ENCODE measurements at regions not wholly inside any gene's neighbourhood (a gene's known extent, or its start where the extent isn't known, plus 50 kb on each side); places are given as distances from the start of the nearest gene placed in this dataset.

DNA sequence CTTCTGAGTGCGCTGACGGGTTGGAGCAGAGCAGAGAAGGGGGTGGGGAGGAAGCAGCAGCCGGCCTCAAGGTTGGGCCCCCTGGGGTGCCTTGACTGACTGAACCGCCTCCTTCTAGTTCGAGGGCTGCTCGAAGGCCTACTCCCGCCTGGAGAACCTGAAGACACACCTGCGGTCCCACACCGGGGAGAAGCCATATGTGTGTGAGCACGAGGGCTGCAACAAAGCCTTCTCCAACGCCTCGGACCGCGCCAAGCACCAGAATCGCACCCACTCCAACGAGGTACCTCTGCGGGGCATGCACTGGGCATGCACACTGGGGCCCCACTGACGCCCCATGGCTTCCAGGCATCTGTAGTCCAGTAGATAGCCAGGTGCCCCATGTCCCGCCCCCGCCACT is 246.9 kb downstream of the GLI2 start:
- DNase-seq, result no peak

DNA sequence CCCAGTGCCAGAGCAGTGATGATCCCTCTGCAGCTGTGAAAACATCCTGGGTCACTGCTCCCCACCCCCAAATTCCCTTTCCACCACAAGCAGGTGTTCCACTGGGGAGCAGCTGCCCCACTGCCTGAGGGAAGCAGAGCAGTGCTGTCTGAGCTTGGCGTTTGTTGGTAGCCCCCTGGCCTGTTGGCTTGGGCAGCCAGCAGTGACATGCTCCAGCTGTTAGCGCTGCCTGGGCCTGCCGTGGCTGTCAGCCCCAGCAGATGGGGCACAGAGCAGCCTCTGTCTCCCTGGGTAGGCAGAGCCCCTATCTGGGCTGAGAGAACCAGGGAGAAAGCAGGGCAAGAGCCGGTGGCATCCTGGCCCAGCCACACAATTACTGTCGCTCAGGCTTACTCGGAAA is 247.7 kb downstream of the GLI2 start:
- no peak for DNase-seq

DNA sequence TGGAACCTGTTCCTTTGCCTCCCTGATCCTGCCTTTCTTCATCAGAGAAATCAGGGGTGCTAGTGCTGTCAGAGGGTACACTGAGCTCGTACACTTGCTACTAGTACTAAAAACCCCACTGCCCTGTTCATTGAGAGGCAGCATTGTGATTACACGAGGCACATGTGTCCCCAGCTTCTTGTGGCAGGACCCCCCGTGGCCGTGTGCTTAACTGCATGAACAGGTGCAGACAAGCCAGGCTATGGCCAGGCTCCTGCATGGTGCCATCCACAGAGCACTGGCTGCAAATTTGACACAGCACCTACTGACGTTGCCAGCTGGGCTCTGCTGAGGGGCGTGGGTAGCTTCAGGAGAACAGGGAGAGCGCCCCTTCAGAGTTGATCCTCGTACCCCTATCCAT is 248.4 kb downstream of the GLI2 start:
- no peak for DNase-seq

DNA sequence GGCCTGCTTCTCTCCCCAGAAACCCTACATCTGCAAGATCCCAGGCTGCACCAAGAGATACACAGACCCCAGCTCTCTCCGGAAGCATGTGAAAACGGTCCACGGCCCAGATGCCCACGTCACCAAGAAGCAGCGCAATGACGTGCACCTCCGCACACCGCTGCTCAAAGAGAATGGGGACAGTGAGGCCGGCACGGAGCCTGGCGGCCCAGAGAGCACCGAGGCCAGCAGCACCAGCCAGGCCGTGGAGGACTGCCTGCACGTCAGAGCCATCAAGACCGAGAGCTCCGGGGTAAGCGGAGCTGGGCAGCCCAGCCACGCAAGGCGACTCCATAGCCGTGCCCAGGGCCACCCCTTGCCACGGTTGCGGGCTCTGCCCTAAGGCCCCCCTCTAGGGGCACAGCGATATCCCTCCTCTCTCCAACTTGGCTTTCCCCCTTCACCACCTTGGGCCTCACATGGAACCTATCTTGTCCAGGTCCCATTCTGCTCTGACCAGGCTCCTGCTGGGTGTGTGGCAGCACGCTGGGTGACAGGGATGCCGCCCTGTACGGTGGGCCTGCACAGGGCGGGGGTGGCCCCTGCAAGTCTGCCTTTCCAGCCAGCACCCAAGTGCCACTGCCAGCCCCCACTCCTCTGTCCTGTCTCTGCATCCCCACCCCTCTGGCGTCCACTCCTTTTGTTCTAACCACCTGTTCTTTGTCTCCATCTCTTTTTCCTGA is 248.9 kb downstream of the GLI2 start:
- DNase-seq, result no peak

DNA sequence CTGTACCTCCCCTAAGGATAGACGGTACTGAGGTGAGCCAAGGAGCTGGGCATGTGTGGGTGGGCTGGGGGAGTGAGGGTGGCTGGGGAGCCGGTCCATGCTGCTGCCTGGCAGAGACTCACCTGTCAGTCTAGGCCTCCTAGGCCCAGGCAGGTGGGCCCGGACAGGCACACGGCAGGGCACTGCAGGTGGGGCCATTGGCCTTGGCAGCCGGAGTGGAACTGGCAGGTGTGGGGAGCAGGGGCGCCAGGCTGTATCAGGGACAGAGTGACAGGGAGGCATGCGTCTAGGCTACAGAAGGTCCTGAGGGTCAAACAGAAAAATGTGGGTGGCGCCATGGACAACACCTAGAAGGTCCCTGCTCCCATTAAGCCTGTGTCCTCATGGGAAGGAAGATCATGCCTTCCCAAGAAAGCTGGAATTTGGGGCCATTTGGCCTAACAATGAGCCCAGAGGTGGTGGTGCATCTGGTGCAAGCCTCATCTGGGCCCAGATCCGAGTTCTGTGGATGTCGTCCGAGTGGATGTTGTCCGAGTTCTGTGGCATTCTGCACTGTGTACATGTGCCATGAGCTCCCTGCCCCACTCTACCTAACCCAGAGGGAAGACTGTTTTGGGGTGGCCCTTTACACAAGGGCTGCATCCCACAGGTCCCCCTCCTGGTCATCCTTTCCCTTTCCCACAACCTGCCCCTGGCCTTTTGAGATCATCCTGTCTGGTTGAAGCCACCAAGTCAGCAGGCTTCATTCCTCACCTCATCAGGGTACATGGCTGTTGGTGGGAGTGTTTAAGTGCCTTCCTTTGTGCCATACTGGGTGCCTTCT is 249.7 kb downstream of the GLI2 start:
- DNase-seq, result no peak

DNA sequence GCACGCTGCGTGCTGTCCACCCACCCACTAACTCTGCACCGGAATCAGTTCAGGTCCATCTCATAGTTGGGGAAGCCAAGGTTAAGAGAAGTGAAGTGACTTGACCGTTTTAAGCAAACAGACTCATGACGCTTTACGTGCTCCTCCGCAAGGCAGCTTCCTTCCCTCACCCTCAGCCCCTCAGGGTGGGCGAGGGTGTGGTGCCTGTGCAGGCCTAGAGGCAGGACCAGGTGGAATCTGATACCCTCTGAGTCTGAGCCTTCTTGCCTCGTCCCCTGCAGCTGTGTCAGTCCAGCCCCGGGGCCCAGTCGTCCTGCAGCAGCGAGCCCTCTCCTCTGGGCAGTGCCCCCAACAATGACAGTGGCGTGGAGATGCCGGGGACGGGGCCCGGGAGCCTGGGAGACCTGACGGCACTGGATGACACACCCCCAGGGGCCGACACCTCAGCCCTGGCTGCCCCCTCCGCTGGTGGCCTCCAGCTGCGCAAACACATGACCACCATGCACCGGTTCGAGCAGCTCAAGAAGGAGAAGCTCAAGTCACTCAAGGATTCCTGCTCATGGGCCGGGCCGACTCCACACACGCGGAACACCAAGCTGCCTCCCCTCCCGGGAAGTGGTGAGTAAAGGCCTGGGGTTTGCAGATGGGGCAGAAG is 250.5 kb downstream of the GLI2 start:
- no peak for DNase-seq

DNA sequence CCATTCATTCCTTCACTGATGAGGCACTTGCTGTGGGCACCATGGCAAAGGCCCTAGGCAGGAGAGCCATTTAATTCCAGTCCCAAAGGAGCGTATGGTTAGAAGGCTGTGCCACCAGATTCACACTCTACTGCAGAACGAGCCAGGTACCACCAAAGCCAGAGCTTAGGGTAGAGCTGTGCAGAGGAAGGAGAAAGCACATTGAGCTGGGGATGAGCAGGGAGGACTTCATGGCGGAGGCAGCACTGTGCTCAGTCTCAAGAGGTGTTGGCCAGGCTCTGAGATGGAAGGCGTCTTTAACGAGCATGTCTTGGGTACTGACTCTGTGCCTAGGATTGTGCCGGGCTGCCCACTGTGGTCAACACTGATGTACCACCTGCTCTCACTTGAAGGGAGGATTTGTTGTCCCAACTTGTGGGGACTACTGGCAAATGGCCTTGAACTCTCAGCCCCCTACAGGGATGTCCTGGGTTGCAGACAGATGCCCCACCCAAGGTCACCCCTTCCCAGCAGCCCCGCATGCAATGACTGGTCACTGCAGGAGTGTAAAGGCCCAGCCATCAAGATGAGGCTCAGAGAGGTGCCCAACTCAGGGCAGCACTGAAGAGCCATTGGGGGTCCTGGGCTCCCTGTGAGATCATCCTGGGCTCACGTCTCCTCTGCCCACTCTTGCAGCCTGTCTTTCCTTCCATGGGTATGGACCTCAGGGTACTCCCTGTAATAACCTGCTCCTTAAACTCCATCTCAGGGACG is 251.4 kb downstream of the GLI2 start:
- DNase-seq, result no peak

DNA sequence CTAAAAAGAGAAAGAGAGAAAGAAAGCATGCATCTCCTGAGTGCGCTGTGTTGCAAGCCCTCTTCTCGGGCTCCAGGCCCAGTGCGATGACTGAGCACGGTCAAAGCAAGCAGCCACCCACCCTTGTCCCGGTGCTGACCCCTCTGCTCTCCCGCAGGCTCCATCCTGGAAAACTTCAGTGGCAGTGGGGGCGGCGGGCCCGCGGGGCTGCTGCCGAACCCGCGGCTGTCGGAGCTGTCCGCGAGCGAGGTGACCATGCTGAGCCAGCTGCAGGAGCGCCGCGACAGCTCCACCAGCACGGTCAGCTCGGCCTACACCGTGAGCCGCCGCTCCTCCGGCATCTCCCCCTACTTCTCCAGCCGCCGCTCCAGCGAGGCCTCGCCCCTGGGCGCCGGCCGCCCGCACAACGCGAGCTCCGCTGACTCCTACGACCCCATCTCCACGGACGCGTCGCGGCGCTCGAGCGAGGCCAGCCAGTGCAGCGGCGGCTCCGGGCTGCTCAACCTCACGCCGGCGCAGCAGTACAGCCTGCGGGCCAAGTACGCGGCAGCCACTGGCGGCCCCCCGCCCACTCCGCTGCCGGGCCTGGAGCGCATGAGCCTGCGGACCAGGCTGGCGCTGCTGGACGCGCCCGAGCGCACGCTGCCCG is 252.5 kb downstream of the GLI2 start:
- no peak for DNase-seq

DNA sequence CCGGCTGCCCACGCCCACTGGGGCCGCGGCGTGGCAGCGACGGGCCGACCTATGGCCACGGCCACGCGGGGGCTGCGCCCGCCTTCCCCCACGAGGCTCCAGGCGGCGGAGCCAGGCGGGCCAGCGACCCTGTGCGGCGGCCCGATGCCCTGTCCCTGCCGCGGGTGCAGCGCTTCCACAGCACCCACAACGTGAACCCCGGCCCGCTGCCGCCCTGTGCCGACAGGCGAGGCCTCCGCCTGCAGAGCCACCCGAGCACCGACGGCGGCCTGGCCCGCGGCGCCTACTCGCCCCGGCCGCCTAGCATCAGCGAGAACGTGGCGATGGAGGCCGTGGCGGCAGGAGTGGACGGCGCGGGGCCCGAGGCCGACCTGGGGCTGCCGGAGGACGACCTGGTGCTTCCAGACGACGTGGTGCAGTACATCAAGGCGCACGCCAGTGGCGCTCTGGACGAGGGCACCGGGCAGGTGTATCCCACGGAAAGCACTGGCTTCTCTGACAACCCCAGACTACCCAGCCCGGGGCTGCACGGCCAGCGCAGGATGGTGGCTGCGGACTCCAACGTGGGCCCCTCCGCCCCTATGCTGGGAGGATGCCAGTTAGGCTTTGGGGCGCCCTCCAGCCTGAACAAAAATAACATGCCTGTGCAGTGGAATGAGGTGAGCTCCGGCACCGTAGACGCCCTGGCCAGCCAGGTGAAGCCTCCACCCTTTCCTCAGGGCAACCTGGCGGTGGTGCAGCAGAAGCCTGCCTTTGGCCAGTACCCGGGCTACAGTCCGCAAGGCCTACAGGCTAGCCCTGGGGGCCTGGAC is 253.2 kb downstream of the GLI2 start:
- DNase-seq, result no peak

DNA sequence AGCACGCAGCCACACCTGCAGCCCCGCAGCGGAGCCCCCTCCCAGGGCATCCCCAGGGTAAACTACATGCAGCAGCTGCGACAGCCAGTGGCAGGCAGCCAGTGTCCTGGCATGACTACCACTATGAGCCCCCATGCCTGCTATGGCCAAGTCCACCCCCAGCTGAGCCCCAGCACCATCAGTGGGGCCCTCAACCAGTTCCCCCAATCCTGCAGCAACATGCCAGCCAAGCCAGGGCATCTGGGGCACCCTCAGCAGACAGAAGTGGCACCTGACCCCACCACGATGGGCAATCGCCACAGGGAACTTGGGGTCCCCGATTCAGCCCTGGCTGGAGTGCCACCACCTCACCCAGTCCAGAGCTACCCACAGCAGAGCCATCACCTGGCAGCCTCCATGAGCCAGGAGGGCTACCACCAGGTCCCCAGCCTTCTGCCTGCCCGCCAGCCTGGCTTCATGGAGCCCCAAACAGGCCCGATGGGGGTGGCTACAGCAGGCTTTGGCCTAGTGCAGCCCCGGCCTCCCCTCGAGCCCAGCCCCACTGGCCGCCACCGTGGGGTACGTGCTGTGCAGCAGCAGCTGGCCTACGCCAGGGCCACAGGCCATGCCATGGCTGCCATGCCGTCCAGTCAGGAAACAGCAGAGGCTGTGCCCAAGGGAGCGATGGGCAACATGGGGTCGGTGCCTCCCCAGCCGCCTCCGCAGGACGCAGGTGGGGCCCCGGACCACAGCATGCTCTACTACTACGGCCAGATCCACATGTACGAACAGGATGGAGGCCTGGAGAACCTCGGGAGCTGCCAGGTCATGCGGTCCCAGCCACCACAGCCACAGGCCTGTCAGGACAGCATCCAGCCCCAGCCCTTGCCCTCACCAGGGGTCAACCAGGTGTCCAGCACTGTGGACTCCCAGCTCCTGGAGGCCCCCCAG is 254.1 kb downstream of the GLI2 start:
- no peak for DNase-seq

DNA sequence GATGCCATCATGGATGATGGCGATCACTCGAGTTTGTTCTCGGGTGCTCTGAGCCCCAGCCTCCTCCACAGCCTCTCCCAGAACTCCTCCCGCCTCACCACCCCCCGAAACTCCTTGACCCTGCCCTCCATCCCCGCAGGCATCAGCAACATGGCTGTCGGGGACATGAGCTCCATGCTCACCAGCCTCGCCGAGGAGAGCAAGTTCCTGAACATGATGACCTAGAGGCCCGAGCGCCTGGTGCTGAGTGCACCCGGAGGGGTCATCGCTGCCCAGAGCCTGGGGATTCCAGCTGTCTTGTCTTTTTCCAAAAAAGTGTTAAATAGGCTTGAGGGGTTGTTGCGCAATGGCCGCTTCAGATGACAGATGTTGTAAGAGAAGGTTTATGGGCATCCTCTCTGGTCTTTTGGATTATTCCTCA is 254.8 kb downstream of the GLI2 start:
- DNase-seq, result no peak

DNA sequence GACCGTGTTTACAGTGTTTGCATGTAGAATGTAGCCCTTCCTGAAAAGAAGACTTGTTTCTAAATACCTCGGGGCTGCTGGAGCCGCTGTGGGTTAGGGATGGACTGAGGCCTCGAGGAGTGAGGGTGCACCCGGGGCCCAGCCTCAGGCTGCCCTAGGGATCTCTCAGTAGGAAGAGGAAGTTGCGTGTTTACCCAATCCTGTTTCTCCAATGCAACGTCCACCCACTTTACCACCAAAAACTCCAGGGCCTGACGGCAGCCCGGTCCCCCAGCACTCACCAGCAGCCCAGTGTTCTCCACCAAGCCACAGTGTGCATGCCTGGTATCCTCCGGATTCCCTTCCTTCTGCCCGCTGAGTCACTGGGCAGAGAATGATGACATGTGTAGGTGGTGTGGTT is 255.8 kb downstream of the GLI2 start:
- DNase-seq, result no peak

DNA sequence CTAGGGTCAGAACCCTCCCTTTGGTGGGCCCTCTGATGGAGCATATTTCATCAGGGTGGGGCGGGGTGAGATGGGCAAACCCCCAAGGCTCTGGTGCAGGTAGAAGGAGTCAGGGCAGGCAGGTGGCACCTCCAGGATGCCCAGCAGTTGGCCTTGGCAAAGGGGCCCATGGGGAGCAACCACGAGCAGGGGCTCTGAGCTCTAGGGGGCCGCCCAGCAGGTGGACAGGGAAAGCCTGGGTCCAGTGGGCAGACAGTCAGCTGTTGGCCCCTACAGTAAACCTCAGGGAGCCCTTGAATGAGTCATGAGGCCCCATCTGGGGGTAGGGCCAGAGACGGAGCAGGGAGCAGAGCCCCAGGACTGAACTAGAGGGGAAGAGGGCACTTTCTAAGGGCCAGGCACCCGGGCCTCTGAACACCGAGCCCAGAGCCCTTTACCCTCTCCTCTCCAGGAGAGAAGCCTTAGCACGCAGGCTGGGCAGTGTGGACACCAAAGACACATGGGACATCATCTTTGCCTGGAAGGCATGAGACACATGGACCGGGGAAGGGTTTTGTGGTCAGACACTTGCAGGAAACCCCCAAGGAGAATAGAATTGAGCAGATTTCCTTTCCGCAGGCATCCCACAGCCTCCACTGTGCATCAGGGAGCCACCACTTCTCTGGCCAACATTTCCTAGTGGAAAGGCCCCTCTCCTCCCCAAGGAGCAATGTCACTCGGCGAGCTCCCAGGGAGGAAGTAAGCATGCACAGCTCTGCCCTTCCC is 257.3 kb downstream of the GLI2 start:
- DNase-seq, result no peak

DNA sequence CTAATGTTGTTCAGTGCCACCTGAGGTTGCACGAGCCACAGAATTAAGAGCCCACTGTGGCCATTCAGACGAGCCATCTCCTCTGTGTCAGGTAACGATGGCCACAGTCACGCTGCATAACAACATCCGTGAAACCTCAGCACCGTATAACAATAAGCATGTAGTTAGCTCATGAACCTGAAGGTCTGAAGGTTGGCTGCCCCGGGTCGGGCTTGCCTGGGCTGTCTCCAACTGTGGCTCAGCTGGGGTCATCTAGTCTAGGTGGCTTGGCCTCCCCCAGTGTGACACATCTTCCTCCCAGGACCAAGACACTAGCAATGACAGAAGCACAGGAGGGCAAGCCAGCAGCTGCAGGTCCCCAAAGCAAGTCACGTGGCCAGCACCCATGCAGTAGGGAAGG is 258.0 kb downstream of the GLI2 start:
- no peak for DNase-seq

DNA sequence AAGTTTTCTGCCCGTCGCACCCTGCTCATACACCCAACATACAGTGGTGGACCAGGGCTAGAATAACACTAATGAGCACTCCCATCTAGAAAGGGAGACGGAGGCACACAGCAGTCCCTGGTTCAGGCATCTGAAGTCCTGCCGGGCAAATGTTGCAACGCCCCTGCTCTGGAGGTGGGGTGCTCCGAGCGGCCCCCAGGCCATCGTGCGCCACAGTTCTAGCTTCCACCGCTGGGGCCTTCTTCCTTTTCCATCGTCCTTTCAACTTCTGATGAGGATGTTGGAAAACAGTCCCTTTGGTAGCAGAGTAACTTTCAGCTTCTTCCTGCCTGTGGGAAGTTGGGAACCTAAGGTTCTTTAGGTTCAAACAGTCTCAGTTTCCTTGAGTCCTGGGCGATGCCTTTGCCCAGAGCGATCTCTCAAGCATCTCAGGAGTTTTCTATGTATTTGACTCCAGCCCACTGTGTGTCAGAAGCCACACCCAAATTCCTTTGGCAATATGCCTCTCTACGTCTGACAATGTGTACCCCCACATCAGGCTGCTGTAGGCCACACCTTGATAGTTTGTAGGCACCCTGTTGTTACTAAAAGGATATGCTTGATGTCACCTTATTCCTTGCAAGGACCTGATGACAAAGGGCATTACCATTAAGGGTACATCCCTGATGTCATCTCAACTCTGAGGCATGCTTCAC is 258.8 kb downstream of the GLI2 start:
- DNase-seq, result no peak

DNA sequence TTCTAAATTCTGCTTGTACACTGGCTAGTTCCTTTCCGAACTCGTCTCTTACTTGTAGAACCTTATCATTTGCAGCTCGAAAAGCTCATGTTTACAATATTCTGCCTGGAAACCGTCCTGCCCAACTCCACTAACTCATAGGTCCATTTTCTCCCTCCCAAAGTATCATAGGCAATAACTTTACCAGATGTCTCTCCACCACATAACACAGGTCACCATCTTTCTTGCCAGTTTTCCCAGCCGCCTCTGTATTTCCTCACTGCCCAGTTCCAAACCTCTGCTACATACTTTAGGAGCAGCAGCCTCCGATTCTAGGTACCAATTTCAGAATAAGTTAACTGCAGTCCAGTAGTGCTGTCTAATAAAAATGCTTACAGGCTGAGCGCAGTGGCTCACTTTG is 259.5 kb downstream of the GLI2 start:
- no peak for DNase-seq

DNA sequence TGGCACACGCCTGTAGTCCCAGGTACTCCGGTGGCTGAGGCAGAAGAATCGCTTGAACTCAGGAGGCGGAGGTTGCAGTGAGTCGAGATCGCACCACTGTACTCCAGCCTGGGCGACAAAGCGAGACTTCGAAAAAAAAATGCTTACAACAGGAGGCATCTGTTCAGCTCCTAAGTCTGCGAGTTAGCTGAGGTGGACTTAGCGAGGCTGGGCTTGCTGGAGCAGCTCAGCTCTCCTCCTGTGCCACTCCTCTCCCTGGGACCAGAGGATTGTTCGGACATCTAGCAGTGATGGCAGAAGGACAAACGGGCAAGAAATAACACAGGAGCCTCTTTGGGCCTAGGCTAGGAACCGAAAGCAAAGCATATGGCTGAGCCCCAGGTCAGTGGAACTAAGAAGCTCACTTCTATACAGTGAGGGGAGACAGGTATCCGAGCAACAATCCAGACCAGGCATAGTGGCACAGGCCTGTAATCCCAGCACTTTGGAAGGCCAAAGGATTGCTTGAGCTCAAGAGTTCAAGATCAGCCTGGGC is 260.1 kb downstream of the GLI2 start:
- DNase-seq, result no peak

DNA sequence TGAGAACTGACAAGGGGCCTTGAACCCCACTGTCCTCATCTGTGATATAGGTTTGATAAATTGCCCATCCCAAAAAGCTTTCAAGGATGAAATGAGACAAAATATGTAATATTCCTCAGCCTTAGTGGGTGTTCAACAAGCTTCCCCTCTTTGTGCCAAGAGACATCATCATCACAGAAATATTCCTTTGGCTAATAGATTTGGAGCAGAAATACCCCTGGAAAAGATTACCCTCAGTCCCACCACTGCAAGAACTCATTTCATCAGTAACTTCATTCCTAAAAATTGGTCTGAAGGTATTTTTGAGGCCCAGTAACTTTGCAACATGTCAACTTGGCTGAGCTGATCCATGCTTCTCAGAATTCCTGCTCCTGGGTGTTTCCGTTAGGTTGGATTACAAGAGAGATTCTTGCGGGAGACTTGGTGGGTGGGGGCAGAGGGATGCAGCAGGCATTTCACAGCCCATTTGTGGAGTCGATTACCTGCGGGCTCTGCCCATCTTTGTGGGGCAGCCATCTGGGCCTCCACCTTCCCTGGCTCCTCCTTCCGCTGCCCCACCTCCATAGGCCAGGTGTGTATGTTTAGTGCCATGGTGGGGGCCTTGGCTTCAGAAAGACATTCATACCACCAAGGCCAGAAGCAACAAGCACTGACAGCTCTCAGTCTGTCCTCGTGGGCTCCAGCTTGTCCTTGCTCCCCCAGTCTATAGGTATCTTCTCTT is 263.9 kb downstream of the GLI2 start:
- DNase-seq, result no peak
